RKO (cell line): ENCODE measurements at regions not wholly inside any gene's neighbourhood (a gene's known extent, or its start where the extent isn't known, plus 50 kb on each side); places are given as distances from the start of the nearest gene placed in this dataset.
"Not testable (repeated sequence)": the region's sequence is repeated elsewhere in the genome, so short reads cannot be mapped to it uniquely, and the experiment has no call there.

Source experiments
- DNase-seq: peaks from one replicate; pipeline ENCODE4 v3.0.0-alpha.2; 2016; ENCODE audit warnings: low spot score

- no peak for DNase-seq
Observed at GRCh38 chr18:34942276-34942675, 98.9 kb upstream of the MAPRE2 start.

GRCh38 chr18:34942975-34943374, 98.2 kb upstream of the MAPRE2 start:
- no peak for DNase-seq

- DNase-seq, result no peak
Observed at GRCh38 chr18:34943587-34943986, 97.6 kb upstream of the MAPRE2 start.

- DNase-seq, result peak; percentile 5
Observed at GRCh38 chr18:34947711-34948125, 93.5 kb upstream of the MAPRE2 start.

- DNase-seq, result no peak
Observed at GRCh38 chr18:34951625-34952379, 89.4 kb upstream of the MAPRE2 start.

- DNase-seq, result no peak
Observed at GRCh38 chr18:34953212-34953611, 88.0 kb upstream of the MAPRE2 start.

- not testable (repeated sequence) for DNase-seq
Observed at GRCh38 chr18:34955494-34955893, 85.7 kb upstream of the MAPRE2 start.

- DNase-seq, result no peak
Observed at GRCh38 chr18:34956663-34957062, 84.5 kb upstream of the MAPRE2 start.

GRCh38 chr18:34957119-34957863, 83.9 kb upstream of the MAPRE2 start:
- DNase-seq, result no peak

GRCh38 chr18:34957864-34958259, 83.4 kb upstream of the MAPRE2 start:
- DNase-seq, result no peak

- no peak for DNase-seq
Observed at GRCh38 chr18:34959211-34959829, 81.9 kb upstream of the MAPRE2 start.

GRCh38 chr18:34959989-34960388, 81.2 kb upstream of the MAPRE2 start:
- DNase-seq, result no peak

GRCh38 chr18:34965108-34965507, 76.1 kb upstream of the MAPRE2 start:
- no peak for DNase-seq

GRCh38 chr18:34965566-34965965, 75.6 kb upstream of the MAPRE2 start:
- DNase-seq, result no peak

- no peak for DNase-seq
Observed at GRCh38 chr18:34970106-34970505, 71.1 kb upstream of the MAPRE2 start.

GRCh38 chr18:34971313-34971712, 69.9 kb upstream of the MAPRE2 start:
- DNase-seq, result peak; percentile 66

- no peak for DNase-seq
Observed at GRCh38 chr18:34972765-34973414, 68.3 kb upstream of the MAPRE2 start.

- no peak for DNase-seq
Observed at GRCh38 chr18:34976123-34976522, 65.1 kb upstream of the MAPRE2 start.

- no peak for DNase-seq
Observed at GRCh38 chr18:34976534-34976898, 64.7 kb upstream of the MAPRE2 start.

- DNase-seq, result peak; percentile 70
Observed at GRCh38 chr18:34976899-34977837, 64.0 kb upstream of the MAPRE2 start.

- peak; percentile 50 for DNase-seq
Observed at GRCh38 chr18:34977838-34978532, 63.2 kb upstream of the MAPRE2 start.
